Activated CD4-positive, CD25-positive, alpha-beta regulatory T cell treated with anti-CD3 and anti-CD28 coated beads, Interleukin-2, amount 50 U/mL, for 24 hours (primary cell): ENCODE measurements at regions not wholly inside any gene's neighbourhood (a gene's known extent, or its start where the extent isn't known, plus 50 kb on each side); places are given as distances from the start of the nearest gene placed in this dataset.
"Not testable (repeated sequence)": the region's sequence is repeated elsewhere in the genome, so short reads cannot be mapped to it uniquely, and the experiment has no call there.

Source experiments
- ATAC-seq, 2 donors: fragments of 150-1000 bp; cut with Tn5 transposase; one replicate each; pipeline ENCODE4 v1.10.0; 2021; ENCODE audit warnings: mild to moderate bottlenecking in 1 of 2, moderate library complexity in 1 of 2

GRCh38 chr14:95818581-95818980, 58.1 kb upstream of the TUNAR start:
- no peak for ATAC-seq

DNA sequence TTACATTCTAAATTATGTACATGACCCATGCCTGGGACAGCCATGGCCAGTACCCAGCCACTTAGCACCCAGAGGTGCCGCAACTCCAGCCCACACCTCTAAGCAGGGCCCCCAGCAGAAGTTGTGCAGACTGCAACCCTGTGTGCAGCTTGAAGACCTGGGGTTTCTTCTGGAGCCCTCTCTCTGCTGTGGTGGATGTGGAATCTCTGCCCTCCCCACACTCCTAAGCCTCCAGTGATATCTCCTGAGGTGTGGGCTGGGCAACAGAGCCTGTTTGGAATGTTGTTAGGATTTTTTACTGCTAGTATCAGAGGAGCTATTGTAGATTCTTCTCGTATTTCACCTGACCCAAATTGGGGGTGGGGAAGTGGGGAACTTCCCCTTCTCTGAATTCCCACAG, 59.4 kb upstream of the TUNAR start:
- no peak for ATAC-seq

DNA sequence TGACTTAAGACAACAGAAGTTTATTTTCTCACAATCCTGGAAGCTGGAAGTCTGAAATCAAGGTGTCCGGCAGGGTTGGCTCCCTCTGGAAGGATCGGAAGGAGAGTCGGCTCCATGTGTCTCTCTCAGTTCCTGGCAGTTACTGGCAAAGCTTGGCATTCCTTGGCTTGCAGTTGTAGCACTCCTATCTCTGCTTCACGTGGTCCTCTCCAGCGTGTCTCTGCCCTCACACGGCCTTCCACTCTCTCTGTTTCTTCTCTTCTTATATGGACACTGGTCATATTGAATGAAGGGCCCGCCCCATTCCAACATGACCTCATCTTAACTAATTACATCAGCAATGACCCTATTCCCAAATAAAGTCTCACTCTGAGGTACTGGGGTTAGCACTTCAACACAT, 60.1 kb upstream of the TUNAR start:
- no peak for ATAC-seq

- no peak for ATAC-seq
Observed at GRCh38 chr14:95815226-95815690, 61.4 kb upstream of the TUNAR start.

- no peak for ATAC-seq
Observed at GRCh38 chr14:95814363-95815225, 62.0 kb upstream of the TUNAR start.

DNA sequence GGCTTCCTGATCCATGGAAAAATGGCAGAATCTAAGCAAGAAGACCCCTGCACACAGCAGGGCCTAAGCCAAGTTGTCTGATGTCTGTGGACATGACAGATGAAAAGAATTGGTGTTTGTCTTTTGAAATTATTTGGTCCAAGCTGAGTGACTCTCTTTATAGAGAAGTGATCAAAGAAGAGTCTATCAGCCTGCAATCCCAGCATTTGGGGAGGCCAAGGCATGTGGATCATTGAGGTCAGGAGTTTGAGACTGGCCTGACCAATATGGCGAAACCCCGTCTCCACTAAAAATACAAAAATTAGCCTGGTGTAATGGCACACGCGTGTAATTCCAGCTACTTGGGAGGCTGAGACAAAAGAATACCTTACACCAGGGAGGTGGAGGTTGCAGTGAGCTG, 64.8 kb upstream of the TUNAR start:
- no peak for ATAC-seq

DNA sequence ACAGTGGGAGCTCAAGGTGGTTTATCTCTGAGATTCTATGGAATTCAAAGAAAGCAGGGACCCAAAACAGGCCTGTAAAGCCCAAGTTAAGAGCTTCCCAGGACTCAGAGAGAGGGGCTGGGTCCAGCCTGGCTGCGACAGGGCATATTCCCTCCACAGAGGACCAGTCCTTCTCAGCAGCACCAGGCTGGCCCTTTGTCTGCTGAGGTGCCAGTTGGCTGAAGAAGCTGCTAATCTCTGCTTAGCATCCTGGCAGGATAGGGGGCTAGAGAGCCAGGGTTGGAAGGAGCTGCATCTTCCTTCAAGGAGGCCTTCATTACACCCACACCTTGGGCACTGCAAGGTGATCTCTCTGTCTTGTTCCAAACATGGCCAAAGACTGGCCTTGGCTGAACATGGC, 68.3 kb upstream of the TUNAR start:
- ATAC-seq: no peak

- no peak for ATAC-seq
Observed at GRCh38 chr14:95796788-95797187, 79.8 kb upstream of the TUNAR start.

DNA sequence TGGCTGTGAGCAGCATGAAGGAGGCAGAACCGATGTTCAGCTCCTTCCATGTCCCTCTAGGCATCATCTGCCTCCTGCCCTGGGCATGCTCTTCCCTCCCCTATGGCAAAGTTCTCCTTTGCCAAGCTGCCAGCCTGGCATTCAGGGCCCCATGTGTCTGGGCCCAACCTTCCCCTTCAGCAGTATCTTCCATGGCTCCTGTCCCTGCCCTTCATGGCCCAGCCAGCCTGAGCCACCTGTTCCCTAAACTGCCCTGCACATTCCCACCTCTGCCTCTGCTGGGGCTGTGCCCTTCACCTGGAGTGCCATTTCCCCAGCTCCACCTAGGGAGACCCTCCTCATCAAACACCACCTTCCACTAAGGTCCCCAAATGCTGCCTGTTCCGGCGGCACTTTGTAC, 74.0 kb upstream of the TCL1A start:
- no peak for ATAC-seq

GRCh38 chr14:95786566-95786965, 72.6 kb upstream of the TCL1A start:
- ATAC-seq: no peak

GRCh38 chr14:95784137-95784536, 70.2 kb upstream of the TCL1A start:
- ATAC-seq: no peak

- no peak for ATAC-seq
Observed at GRCh38 chr14:95776798-95777534, 63.0 kb upstream of the TCL1A start.

DNA sequence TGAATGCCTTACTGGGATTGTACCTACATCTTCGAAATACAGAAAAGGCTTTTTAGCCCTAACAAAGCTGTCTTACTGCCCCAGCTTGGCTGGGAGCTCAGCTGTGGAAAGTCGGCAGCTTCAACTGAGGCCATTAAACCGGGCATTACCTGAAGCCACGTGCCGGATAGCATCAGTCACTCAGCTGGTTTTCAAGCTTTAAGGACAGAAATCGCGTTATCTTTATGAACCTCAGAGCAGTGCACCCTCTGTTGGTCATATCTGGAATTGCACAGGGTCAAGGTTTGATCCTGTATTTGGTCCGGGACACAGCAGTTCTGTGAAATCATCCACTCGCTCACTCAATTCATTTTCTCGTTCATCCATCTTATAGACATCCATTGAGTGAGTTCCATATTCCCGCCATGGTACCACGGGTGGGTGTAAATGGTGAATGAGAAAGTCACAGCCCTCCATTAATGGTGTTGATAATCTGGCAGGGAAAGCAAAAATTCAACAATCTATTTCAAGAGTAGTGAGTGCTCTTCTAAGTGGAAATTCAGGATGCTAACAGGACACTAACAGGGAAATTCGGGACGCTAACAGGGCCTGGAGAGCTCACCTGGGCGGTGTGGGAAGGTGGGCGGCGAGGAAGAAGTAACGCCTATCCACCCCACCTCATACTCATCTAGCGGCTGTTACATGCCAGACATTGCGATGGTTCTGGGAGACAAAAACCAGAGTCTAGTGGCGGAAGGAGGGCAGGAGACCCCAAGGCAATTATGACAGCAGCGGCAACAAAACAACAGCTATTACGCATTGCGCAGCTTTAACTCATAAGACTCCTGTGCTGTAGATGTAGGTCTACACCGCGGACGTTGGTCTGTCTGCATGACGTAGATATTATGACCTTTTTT, 60.6 kb upstream of the TCL1A start:
- peak in 1 of 2 donors; percentile 7 for ATAC-seq

- ATAC-seq: no peak
Observed at GRCh38 chr14:95770777-95771176, 56.9 kb upstream of the TCL1A start.

- no peak for ATAC-seq
Observed at GRCh38 chr14:95769976-95770375, 56.1 kb upstream of the TCL1A start.

DNA sequence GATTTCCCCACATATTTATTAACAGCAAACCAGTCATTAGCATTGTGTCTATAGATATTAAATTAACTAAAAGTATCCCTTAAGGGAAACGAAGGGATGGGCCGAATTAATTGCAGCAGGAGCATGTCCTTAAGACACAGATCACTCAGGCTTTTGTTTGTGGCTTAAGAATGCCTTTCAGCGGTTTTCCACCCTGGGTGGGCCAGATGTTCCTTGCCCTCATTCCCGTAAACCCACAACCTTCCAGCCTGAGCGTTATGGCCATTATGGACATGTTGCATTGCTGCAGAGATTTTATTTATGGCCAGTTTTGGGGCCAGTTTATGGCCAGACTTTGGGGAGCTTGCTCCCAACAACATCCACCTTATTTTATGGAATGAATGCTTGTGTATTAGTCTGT, 55.5 kb upstream of the TCL1A start:
- ATAC-seq: not testable (repeated sequence)

DNA sequence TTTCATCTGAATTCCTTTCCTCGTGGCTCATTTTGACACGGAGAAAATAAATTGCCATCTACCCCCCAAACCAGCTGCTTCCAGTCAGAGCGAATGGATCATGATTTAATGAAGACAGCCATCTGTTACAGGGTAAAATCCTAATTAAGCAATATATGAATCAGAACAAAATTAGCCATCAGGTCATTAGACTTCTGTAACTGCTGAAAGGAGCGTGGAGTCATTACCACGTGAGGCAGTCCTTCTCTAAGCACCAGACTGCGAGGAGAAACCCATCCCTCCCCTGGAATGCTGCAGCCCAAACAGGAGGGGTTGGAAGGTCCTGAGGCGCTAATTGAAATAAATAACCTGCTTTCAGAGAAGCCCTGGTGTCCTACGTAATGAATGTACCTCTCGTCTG, 51.1 kb upstream of the TCL1A start:
- no peak for ATAC-seq

- no peak for ATAC-seq
Observed at GRCh38 chr14:95763875-95764274, 50.0 kb upstream of the TCL1A start.
